T-cell (primary cell): ENCODE measurements at regions not wholly inside any gene's neighbourhood (a gene's known extent, or its start where the extent isn't known, plus 50 kb on each side); places are given as distances from the start of the nearest gene placed in this dataset.
A peak's percentile ranks its signal among the peaks of the same experiment; 100 is the strongest.

ENCODE experiments used
- ATAC-seq, 4 experiments: fragments of 200-7000 bp in 3 of 4; fragments of 150-1000 bp in 1 of 4; cut with Tn5 transposase; replicated peaks in 1 of 4; 1 replicate in 3 of 4; 2 replicates in 1 of 4; pipeline ENCODE4 v1.10.0; 2021; ENCODE audit warnings: moderate library complexity in 3 of 4, mild to moderate bottlenecking in 2 of 4, moderate number of reproducible peaks in 1 of 4
- CTCF ChIA-PET, 2 donors: fragments of 300-600 bp; sonication (Branson Sonifier 250); formaldehyde crosslinking; loops; one replicate each; lab custom pipeline; 2022; ENCODE audit warnings: antibody characterized with exemption in 2 of 2; lab: Charles Lee
- POLR2A ChIA-PET, 2 donors: fragments of 300-600 bp; sonication (Branson Sonifier 250); formaldehyde crosslinking; loops; one replicate each; lab custom pipeline; 2022; ENCODE audit warnings: antibody characterized with exemption in 2 of 2; lab: Charles Lee
- DNase-seq, 35 experiments: peaks; one replicate each; pipeline versions ENCODE4 v3.0.0 to v3.0.0-alpha.2; 2013 to 2023
- H3K27ac ChIP-seq: one replicate; pipeline ENCODE4 v1.5.1; 2013; ENCODE audit warnings: low read length
- H3K27me3 ChIP-seq, 2 experiments: replicated peaks in 1 of 2; 1 replicate in 1 of 2; 2 replicates in 1 of 2; pipeline versions ENCODE4 v1.6.1 to v1.7.0; 2013; ENCODE audit warnings: low read length in 1 of 2, mixed read lengths in 1 of 2; ENCODE audit not compliant: control insufficient read depth in 2 of 2, insufficient read depth in 2 of 2; ENCODE audit errors: extremely low read depth in 1 of 2
- H3K36me3 ChIP-seq, 2 donors: 1 replicate in 1 of 2; 2 replicates in 1 of 2; pipeline versions ENCODE4 v1.6.1 to v1.7.0; 2013; ENCODE audit warnings: low read length in 1 of 2; ENCODE audit not compliant: control insufficient read depth in 2 of 2, insufficient read depth in 1 of 2; ENCODE audit errors: extremely low read depth in 1 of 2
- H3K4me1 ChIP-seq, 2 experiments: 1 replicate in 1 of 2; 2 replicates in 1 of 2; pipeline versions ENCODE4 v1.6.1 to v1.7.0; 2013; ENCODE audit warnings: low read length in 2 of 2, mixed read lengths in 1 of 2; ENCODE audit not compliant: insufficient read depth in 2 of 2, control insufficient read depth in 1 of 2; ENCODE audit errors: extremely low read depth in 1 of 2
- H3K4me3 ChIP-seq, 2 donors: 1 replicate in 1 of 2; 2 replicates in 1 of 2; pipeline versions ENCODE4 v1.5.1 to v1.7.0; 2013; ENCODE audit warnings: mild to moderate bottlenecking in 2 of 2, low read length in 1 of 2, moderate library complexity in 1 of 2; ENCODE audit not compliant: control insufficient read depth in 1 of 2; ENCODE audit errors: extremely low read depth in 1 of 2
- H3K9me3 ChIP-seq: 2 replicates; pipeline ENCODE4 v1.7.0; 2013
- H3K27ac Mint-ChIP-seq, 2 donors: one replicate each; pipeline ENCODE4 v1.8.0; 2020 to 2021; ENCODE audit warnings: mild to moderate bottlenecking in 2 of 2, mixed read lengths in 2 of 2
- H3K27me3 Mint-ChIP-seq, 2 donors: one replicate each; pipeline ENCODE4 v1.8.0; 2021 to 2022; ENCODE audit warnings: mixed read lengths in 2 of 2
- H3K36me3 Mint-ChIP-seq: one replicate; pipeline ENCODE4 v1.8.0; 2021; ENCODE audit warnings: mixed read lengths
- H3K4me1 Mint-ChIP-seq, 3 donors: one replicate each; pipeline ENCODE4 v1.8.0; 2020 to 2022; ENCODE audit warnings: mixed read lengths in 3 of 3, mild to moderate bottlenecking in 1 of 3
- H3K4me3 Mint-ChIP-seq, 3 donors: one replicate each; pipeline ENCODE4 v1.8.0; 2020 to 2022; ENCODE audit warnings: mild to moderate bottlenecking in 3 of 3, mixed read lengths in 3 of 3, moderate library complexity in 3 of 3
- H3K9me3 Mint-ChIP-seq, 3 donors: one replicate each; pipeline ENCODE4 v1.8.0; 2020 to 2022; ENCODE audit warnings: mixed read lengths in 3 of 3
- WGBS: methylation state at CpG from one replicate; pipeline ENCODE4 v1.1.5; 2013; ENCODE audit warnings: missing lambda C conversion rate; ENCODE audit not compliant: insufficient coverage; 5-methylcytosine and 5-hydroxymethylcytosine counted together

DNA sequence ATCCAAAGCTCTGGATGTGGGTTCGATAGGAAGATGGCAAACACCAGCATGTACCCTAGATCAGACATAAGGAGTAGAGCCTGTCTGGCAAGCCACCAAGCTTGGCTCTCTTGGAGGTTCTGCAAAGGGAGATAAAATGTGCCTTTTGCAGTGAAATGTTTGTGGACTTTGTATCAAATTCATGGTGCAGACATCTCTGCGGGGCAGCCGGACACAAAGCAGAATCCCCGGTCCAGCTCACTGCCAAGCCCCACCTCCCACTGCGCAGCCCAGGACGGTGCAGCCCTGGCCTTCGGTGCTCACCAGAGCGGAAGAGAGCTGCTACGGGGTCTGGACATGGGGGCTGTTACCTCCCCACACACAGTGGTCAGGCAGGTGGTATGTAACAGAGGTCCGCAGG, 333.6 kb upstream of the JARID2 start:
- no peak overlapping the region for H3K27ac ChIP-seq
- H3K4me3 ChIP-seq = no peak overlapping the region
- Mint-ChIP-seq H3K9me3 (no peaks in the 10 kb centered on the region), H3K4me3 (no peak overlapping the region), H3K36me3 (no peaks in the 10 kb centered on the region), H3K27me3 (no peaks in the 10 kb centered on the region), H3K27ac (no peak overlapping the region), H3K4me1 (peaks cover 20 to 27% (median 27%) of the 10 kb centered on the region in 3 donors)
- no peaks in the 10 kb centered on the region for H3K27me3 ChIP-seq
- WGBS = 86% methylated on average over 1 of the region's 10 CpGs
- ChIA-PET POLR2A (no interaction called here), CTCF (no interaction called here)
- no peaks in the 10 kb centered on the region for H3K36me3 ChIP-seq
- H3K9me3 ChIP-seq = no peaks in the 10 kb centered on the region
- ATAC-seq = no peak
- DNase-seq = no peak
- peaks cover 12 to 15% of the 10 kb centered on the region in 2 experiments for H3K4me1 ChIP-seq

DNA sequence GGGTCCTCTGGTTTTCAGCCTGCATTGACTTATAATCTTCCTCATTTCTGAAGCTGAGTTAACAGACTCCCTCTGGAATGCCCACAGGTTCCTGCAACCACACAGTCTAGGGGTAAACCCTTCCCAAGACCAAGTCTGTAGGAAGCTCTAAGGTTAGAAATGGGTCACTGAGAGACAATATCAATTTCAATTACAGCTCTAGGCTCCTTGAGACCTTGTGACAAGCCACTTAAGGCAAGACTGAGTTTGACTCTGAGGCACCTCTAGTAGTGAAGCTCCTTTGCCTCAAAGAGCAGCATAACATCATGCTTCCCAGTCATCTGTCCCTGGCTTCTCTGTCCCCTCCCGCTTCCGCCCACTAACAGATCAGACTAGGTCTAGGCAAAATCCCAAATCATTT, 333.2 kb upstream of the JARID2 start:
- Histone ChIP-seq H3K27ac (no peak overlapping the region), H3K36me3 (no peaks in the 10 kb centered on the region), H3K4me3 (no peak overlapping the region), H3K4me1 (peaks cover 12 to 15% of the 10 kb centered on the region in 2 experiments), H3K27me3 (no peaks in the 10 kb centered on the region), H3K9me3 (no peaks in the 10 kb centered on the region)
- ATAC-seq (no peak), DNase-seq (no peak)
- ChIA-PET CTCF (interaction anchor here in 1 of 2 donors (0.8 kb wide), 1 partner anchor 1592 kb away, joined by 3 read pairs; no protein-coding TSS in a partner anchor), POLR2A (no interaction called here)
- Mint-ChIP-seq H3K27ac (no peak overlapping the region), H3K27me3 (no peaks in the 10 kb centered on the region), H3K4me1 (peaks cover 20 to 27% (median 27%) of the 10 kb centered on the region in 3 donors), H3K4me3 (no peak overlapping the region), H3K36me3 (no peaks in the 10 kb centered on the region), H3K9me3 (no peaks in the 10 kb centered on the region)
- WGBS = 100% methylated on average over 2 of the region's 2 CpGs

DNA sequence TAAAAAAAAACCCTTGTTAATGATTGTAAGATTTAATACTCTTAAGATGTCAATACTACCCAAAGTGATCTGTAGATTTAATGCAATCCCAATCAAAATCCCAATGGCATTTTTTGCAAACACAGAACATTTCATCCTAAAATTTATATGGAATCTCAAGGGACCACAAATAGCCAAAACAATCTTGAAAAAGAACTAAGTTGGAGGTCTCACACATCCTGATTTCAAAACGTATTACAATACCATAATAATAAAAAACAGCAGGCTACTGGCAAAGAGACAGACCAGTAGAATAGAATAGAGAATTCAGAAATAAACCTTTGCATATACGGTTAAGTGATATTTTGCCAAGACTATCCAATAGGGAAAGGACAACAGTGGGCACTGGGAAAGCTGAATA, 331.9 kb upstream of the JARID2 start:
- ATAC-seq (no peak), DNase-seq (no peak)
- POLR2A ChIA-PET = no interaction called here
- WGBS = no CpG with 5 or more reads among the region's 2 CpGs
- H3K27ac Mint-ChIP-seq = no peak overlapping the region
- no peak overlapping the region for H3K4me3 ChIP-seq
- H3K4me3 Mint-ChIP-seq = no peak overlapping the region
- no peaks in the 10 kb centered on the region for H3K9me3 Mint-ChIP-seq
- H3K4me1 ChIP-seq = peaks cover 12 to 15% of the 10 kb centered on the region in 2 experiments
- H3K9me3 ChIP-seq = no peaks in the 10 kb centered on the region
- no peaks in the 10 kb centered on the region for H3K36me3 Mint-ChIP-seq
- CTCF ChIA-PET = no interaction called here
- H3K4me1 Mint-ChIP-seq = peaks cover 20 to 27% (median 27%) of the 10 kb centered on the region in 3 donors
- no peaks in the 10 kb centered on the region for H3K27me3 ChIP-seq
- H3K27me3 Mint-ChIP-seq = no peaks in the 10 kb centered on the region
- H3K36me3 ChIP-seq = no peaks in the 10 kb centered on the region
- no peak overlapping the region for H3K27ac ChIP-seq

DNA sequence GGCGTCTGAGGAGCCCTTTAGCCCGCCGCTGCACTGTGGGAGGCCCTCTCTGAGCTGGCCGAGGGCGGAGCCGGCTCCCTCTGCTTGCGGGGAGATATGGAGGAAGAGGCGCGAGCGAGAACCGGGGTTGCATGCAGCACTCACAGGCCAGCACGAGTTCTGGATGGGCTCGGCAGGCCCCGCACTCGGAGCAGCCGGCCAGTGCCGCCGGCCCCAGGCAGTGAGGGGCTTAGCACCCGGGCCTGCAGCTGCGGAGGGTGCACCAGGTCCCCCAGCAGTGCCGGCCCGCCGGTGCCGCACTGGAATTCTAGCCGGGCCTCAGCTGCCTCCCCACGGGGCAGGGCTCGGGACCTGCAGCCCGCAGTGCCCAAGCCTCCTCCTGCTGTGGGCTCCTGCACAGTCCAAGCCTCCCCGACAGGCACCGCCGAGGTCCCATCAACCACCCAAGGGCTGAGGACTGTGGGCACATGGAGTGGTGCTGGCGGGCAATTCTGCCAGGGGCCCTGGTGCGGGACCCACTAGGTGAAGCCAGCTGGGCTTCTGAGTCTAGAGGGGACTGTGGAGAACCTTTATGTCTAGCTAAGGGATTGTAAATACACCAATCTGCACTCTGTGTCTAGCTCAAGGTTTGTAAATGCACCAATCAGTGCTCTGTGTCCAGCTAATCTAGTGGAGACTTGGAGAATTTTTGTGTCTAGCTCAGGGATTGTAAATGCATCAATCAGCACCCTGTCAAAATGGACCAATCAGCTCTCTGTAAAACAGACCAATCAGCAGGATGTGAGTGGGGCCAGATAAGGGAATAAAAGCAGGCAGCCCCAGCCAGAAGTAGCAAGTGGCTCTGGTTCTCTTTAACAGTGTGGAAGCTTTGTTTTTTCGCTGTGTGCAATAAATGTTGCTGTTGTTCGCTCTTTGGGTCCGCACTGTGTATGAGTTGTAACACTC, 329.7 kb upstream of the JARID2 start:
- Mint-ChIP-seq H3K36me3 (no peaks in the 10 kb centered on the region), H3K4me1 (peaks cover 7 to 13% (median 11%) of the 10 kb centered on the region in 3 donors), H3K27me3 (no peaks in the 10 kb centered on the region), H3K27ac (no peak overlapping the region), H3K4me3 (no peak overlapping the region), H3K9me3 (no peaks in the 10 kb centered on the region)
- H3K36me3 ChIP-seq = no peaks in the 10 kb centered on the region
- peak in 1 of 4 experiments; percentile 12 for ATAC-seq
- H3K4me3 ChIP-seq = no peak overlapping the region
- 97% methylated on average over 31 of the region's 36 CpGs for WGBS
- H3K27me3 ChIP-seq = no peaks in the 10 kb centered on the region
- no peak overlapping the region for H3K27ac ChIP-seq
- H3K4me1 ChIP-seq = peaks cover under 1 to 6% of the 10 kb centered on the region in 2 experiments
- ChIA-PET POLR2A (no interaction called here), CTCF (interaction anchor here in 1 of 2 donors (0.7 kb wide), 1 partner anchor 845 kb away, joined by 4 read pairs; no protein-coding TSS in a partner anchor)
- no peak for DNase-seq
- H3K9me3 ChIP-seq = no peaks in the 10 kb centered on the region

DNA sequence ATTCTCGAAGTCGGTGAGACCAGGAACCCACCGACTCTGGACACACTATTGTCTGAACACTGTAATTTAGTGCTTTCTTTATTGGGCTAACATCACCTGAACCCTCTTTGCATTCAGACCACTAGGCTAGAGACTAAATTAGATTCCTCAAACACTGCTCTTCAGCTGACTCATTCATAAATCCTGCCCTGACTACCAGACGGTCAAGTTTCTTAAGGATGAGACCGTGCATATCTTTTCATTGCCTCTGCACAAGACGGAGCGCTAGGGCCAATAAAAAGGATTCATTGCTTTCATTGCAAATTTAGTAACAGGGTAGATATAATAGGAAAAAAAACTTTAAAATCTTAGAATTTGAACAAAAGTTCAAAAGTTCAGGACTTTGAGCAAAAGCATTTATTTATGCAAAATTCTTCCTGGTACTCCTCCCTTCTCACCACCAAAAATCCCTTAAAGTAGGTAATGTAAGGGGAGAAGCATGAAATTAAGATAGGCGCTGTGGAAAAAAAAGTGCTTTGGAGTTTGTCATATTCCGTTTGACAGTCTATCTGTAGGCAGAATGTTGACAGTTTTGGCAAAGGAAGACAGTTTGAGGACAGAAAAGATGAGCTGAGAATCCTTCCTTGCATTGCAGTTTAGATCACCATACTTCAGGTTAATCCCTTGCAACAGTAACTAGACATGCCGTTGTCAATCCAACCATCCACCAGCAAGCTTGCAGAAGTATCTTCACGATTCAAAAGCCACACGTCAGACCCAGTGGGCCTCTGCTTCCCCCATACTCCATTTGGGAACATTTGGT, 328.6 kb upstream of the JARID2 start:
- no peaks in the 10 kb centered on the region for H3K36me3 Mint-ChIP-seq
- CTCF ChIA-PET = no interaction called here
- ATAC-seq = no peak
- Histone ChIP-seq H3K4me3 (no peak overlapping the region), H3K27ac (no peak overlapping the region), H3K9me3 (no peaks in the 10 kb centered on the region), H3K36me3 (no peaks in the 10 kb centered on the region), H3K27me3 (peaks cover 0 to under 1% of the 10 kb centered on the region in 2 experiments), H3K4me1 (no peaks in the 10 kb centered on the region)
- no peak overlapping the region for H3K4me3 Mint-ChIP-seq
- POLR2A ChIA-PET = no interaction called here
- no peak for DNase-seq
- H3K4me1 Mint-ChIP-seq = peaks cover 0 to 2% (median 0%) of the 10 kb centered on the region in 3 donors
- no peak overlapping the region for H3K27ac Mint-ChIP-seq
- H3K9me3 Mint-ChIP-seq = no peaks in the 10 kb centered on the region
- H3K27me3 Mint-ChIP-seq = no peaks in the 10 kb centered on the region
- 67% methylated on average over 3 of the region's 12 CpGs for WGBS

DNA sequence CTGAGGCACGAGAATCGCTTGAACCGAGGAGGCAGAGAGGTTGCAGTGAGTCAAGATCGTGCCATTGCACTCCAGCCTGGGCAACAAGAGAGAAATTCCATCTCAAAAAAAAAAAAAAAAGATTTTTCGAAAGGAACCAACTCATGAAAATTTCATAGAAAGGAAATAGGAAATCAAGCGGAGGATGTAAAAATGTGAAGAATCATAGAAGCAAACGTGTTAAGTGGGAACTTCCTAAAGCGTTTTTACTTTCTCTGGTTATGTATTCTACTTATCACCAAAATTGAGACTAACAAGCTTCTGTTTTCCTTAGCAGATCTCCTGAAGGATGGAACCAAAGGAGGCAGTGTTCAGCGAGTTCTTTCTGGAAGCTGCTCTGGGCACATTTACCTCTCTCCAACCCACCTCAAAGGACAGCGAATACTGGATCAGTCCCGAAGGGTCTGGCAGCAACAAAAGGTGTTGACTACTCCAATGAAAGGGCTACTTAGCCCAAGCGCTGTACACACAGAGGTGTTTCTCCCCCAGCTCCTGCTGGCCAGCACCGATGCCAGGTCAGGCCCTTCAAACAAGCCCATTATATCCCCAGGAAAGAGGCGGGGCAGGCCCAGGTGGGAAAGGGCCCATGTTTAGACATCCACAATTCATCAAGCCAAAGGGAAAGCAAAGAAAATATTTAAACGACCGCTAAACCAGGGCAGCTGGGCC, 327.5 kb upstream of the JARID2 start:
- ChIA-PET POLR2A (no interaction called here), CTCF (interaction anchor here in 1 of 2 donors (0.7 kb wide), 2 partner anchors 18 to 46 kb away, joined by 3 read pairs; no protein-coding TSS in a partner anchor)
- no peaks in the 10 kb centered on the region for H3K4me1 ChIP-seq
- no peak overlapping the region for H3K4me3 ChIP-seq
- DNase-seq = no peak
- Mint-ChIP-seq H3K27ac (no peak overlapping the region), H3K27me3 (no peaks in the 10 kb centered on the region), H3K4me1 (no peaks in the 10 kb centered on the region), H3K36me3 (no peaks in the 10 kb centered on the region), H3K9me3 (no peaks in the 10 kb centered on the region), H3K4me3 (no peak overlapping the region)
- 97% methylated on average over 5 of the region's 16 CpGs for WGBS
- ATAC-seq = no peak
- H3K27ac ChIP-seq = no peak overlapping the region
- H3K9me3 ChIP-seq = no peaks in the 10 kb centered on the region
- H3K27me3 ChIP-seq = peaks cover 0 to 2% of the 10 kb centered on the region in 2 experiments
- no peaks in the 10 kb centered on the region for H3K36me3 ChIP-seq
